Mesothelial cell of epicardium (in vitro differentiated cells): ENCODE measurements at regions not wholly inside any gene's neighbourhood (a gene's known extent, or its start where the extent isn't known, plus 50 kb on each side); places are given as distances from the start of the nearest gene placed in this dataset.

Experiments
- DNase-seq, 2 experiments: peaks; one replicate each; pipeline ENCODE4 v3.0.0; 2021; ENCODE audit warnings: low spot score in 2 of 2; ENCODE audit not compliant: unreplicated experiment in 2 of 2
- H3K27ac Mint-ChIP-seq: 2 replicates; pipeline ENCODE4 v1.8.0; 2021; ENCODE audit warnings: mixed read lengths
- H3K27me3 Mint-ChIP-seq: 2 replicates; pipeline ENCODE4 v1.8.0; 2021; ENCODE audit warnings: low read depth, mixed read lengths
- H3K36me3 Mint-ChIP-seq: 2 replicates; pipeline ENCODE4 v1.8.0; 2021; ENCODE audit warnings: mixed read lengths
- H3K4me1 Mint-ChIP-seq: 2 replicates; pipeline ENCODE4 v1.8.0; 2021; ENCODE audit warnings: mixed read lengths
- H3K4me3 Mint-ChIP-seq: 2 replicates; pipeline ENCODE4 v1.8.0; 2021; ENCODE audit warnings: mild to moderate bottlenecking, moderate library complexity, mixed read lengths
- H3K9me3 Mint-ChIP-seq: 2 replicates; pipeline ENCODE4 v1.8.0; 2021; ENCODE audit warnings: mixed read lengths
- CTCF ChIP-seq: fragments of 200-600 bp; sonication (generic); IDR thresholded peaks from one replicate; pipeline ENCODE4 v1.5.0; 2021; ENCODE audit warnings: antibody characterized with exemption; ENCODE audit not compliant: unreplicated experiment

GRCh38 chr5:93329756-93330155 is 251.3 kb downstream of the NR2F1-AS1 start:
- Mint-ChIP-seq H3K4me1 (no peaks in the 10 kb centered on the region), H3K27ac (no peak overlapping the region)

DNA sequence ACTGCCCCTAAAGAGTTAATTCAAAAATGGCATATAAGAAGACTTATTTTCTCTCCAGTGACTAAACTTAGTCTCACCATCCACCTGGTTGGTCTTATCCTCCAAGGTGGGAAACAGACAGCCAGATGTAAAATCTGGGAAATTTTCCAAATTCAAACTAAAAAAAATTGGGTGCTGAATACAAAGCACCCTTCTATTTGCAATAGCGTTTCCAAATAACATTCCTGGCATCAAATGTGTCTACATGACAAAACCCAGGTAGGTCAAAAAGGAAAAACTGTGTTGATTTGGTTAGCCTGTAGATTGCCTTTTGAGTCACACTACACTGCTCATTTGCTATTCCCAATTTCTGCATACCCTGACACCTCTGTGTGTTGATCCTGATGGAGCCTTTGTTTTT is 252.2 kb downstream of the NR2F1-AS1 start:
- Mint-ChIP-seq H3K4me3 (no peak overlapping the region), H3K27me3 (no peaks in the 10 kb centered on the region), H3K4me1 (no peaks in the 10 kb centered on the region), H3K36me3 (no peaks in the 10 kb centered on the region), H3K27ac (no peak overlapping the region), H3K9me3 (no peaks in the 10 kb centered on the region)
- no peak for TF ChIP-seq CTCF
- DNase-seq, result no peak

More at GRCh38 chr5:93329756-93330155, 251.3 kb downstream of the NR2F1-AS1 start:
- H3K36me3 Mint-ChIP-seq, result no peaks in the 10 kb centered on the region
- no peak for TF ChIP-seq CTCF
- no peaks in the 10 kb centered on the region for H3K27me3 Mint-ChIP-seq
- no peaks in the 10 kb centered on the region for H3K9me3 Mint-ChIP-seq
- DNase-seq, result no peak
- H3K4me3 Mint-ChIP-seq, result no peak overlapping the region

- Mint-ChIP-seq H3K27ac (no peak overlapping the region), H3K27me3 (no peaks in the 10 kb centered on the region), H3K36me3 (no peaks in the 10 kb centered on the region), H3K9me3 (no peaks in the 10 kb centered on the region), H3K4me3 (no peak overlapping the region), H3K4me1 (peaks cover 8% of the 10 kb centered on the region)
- no peak for DNase-seq
- TF ChIP-seq CTCF, result no peak
Observed at GRCh38 chr5:93327605-93328004, 253.4 kb downstream of the NR2F1-AS1 start.

- Mint-ChIP-seq H3K9me3 (no peaks in the 10 kb centered on the region), H3K4me1 (peaks cover 23% of the 10 kb centered on the region), H3K27me3 (no peaks in the 10 kb centered on the region), H3K27ac (no peak overlapping the region), H3K36me3 (no peaks in the 10 kb centered on the region), H3K4me3 (no peak overlapping the region)
- no peak for DNase-seq
- no peak for TF ChIP-seq CTCF
Observed at GRCh38 chr5:93325946-93326345, 255.1 kb downstream of the NR2F1-AS1 start.

DNA sequence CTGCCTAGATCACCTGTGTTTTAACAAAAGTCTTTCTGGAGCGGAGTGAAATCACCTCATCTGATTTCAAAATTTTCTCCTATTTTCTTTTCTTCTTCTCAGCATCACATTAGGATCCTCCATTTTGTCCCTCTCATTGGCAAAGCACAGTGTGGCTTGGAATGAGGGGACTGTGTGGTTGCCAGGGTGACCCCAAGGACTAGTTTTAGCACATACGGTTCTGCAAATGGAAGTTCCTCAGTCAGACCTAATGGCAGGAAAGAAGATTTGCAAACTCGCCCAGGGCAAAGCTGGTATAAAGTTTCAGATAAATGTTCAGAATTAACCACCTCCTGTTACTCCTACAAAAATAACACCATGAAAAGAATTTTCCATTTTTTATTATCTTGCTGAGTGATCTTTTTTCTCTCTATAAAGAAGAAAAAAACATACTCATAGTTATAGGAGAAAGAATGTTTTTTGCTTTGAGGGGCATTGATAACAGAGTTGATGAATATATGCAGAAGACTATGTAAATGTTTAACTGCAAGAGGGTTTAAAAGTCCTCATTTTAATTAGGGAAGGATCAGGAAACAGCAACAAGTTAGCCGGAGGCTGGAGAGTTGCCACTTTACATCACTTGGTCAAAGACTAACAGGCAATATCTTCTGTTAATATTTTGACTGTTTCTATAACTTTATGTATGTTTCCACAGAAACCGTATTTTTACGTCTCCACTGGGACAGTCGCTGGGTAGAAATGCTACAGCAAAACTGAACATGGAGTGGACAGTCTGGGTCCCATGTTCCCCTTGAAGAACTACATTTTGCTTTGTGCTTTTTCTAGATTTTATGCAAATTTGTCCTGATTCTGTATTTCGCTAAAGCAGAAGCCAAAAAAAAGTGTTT is 257.8 kb downstream of the NR2F1-AS1 start:
- no peaks in the 10 kb centered on the region for H3K36me3 Mint-ChIP-seq
- no peak for DNase-seq
- peaks cover 10% of the 10 kb centered on the region for H3K9me3 Mint-ChIP-seq
- H3K27ac Mint-ChIP-seq, result no peak overlapping the region
- peaks cover 27% of the 10 kb centered on the region for H3K4me1 Mint-ChIP-seq
- H3K4me3 Mint-ChIP-seq, result no peak overlapping the region
- no peak for TF ChIP-seq CTCF
- no peaks in the 10 kb centered on the region for H3K27me3 Mint-ChIP-seq
